GM12891 (cell line): ENCODE measurements at regions not wholly inside any gene's neighbourhood (a gene's known extent, or its start where the extent isn't known, plus 50 kb on each side); places are given as distances from the start of the nearest gene placed in this dataset.

Experiments used
- PAX5 ChIP-seq: IDR thresholded peaks from 2 replicates; pipeline ENCODE4 v1.6.1; 2011; ENCODE audit warnings: low read length, moderate library complexity, mild to moderate bottlenecking; ENCODE audit not compliant: insufficient read depth, severe bottlenecking
- POLR2A ChIP-seq: IDR thresholded peaks from 2 replicates; pipeline ENCODE4 v1.6.1; 2011; ENCODE audit warnings: low read depth, low read length, control low read depth
- POLR2AphosphoS5 ChIP-seq: IDR thresholded peaks from 2 replicates; pipeline ENCODE4 v1.6.1; 2011; ENCODE audit warnings: low read depth, low read length, control low read depth
- POU2F2 ChIP-seq: IDR thresholded peaks from 2 replicates; pipeline ENCODE4 v1.6.1; 2011; ENCODE audit warnings: low read depth, mild to moderate bottlenecking, control low read depth, low read length, moderate library complexity
- SPI1 ChIP-seq: IDR thresholded peaks from 2 replicates; pipeline ENCODE4 v1.6.1; 2011; ENCODE audit warnings: low read depth, low read length, control low read depth
- TAF1 ChIP-seq: IDR thresholded peaks from 2 replicates; pipeline ENCODE4 v1.6.1; 2011; ENCODE audit warnings: low read depth, low read length, control low read depth

- TF ChIP-seq POLR2A (no peak), POU2F2 (no peak), TAF1 (no peak), POLR2AphosphoS5 (no peak), SPI1 (no peak), PAX5 (no peak)
Measured at GRCh38 chr3:18838758-18839157, 309.6 kb upstream of the KCNH8 start.
